K562 (cell line): ENCODE measurements at regions not wholly inside any gene's neighbourhood (a gene's known extent, or its start where the extent isn't known, plus 50 kb on each side); places are given as distances from the start of the nearest gene placed in this dataset.

Experiments
- ARID3B ChIP-seq: fragments of 250-450 bp; sonication (Bioruptor Pico); IDR thresholded peaks from 2 replicates; pipeline ENCODE4 v1.4.0; 2020; ENCODE audit warnings: borderline replicate concordance
- BACH1 ChIP-seq: fragments of 200-800 bp; sonication (Bioruptor generic); IDR thresholded peaks from 2 replicates; pipeline ENCODE4 v1.6.1; 2016; ENCODE audit warnings: missing genetic modification characterization, missing compliant biosample characterization
- CREB3L1 ChIP-seq: fragments of 450-650 bp; IDR thresholded peaks from 2 replicates; pipeline ENCODE4 v1.6.1; 2014; ENCODE audit warnings: low read depth, mild to moderate bottlenecking, moderate library complexity, borderline replicate concordance
- DDX20 ChIP-seq: fragments of 450-650 bp; IDR thresholded peaks from 2 replicates; pipeline ENCODE4 v1.6.1; 2016; ENCODE audit warnings: missing genetic modification characterization, low read depth, mild to moderate bottlenecking, missing compliant biosample characterization, moderate library complexity
- E2F6 ChIP-seq, 2 experiments: IDR thresholded peaks; 2 replicates each; pipeline ENCODE4 v1.6.1; 2011; ENCODE audit warnings: borderline replicate concordance in 1 of 2, control low read depth in 1 of 2, low read depth in 1 of 2, low read length in 1 of 2, mild to moderate bottlenecking in 1 of 2, mixed read lengths in 1 of 2, moderate library complexity in 1 of 2; ENCODE audit not compliant: insufficient read depth in 1 of 2, insufficient read length in 1 of 2, poor library complexity in 1 of 2, severe bottlenecking in 1 of 2; ENCODE audit errors: extremely low read depth in 1 of 2
- ELF2 ChIP-seq: fragments of 250-450 bp; sonication (Bioruptor Pico); IDR thresholded peaks from 2 replicates; pipeline ENCODE4 v1.5.0; 2021; ENCODE audit warnings: mild to moderate bottlenecking
- ELK1 ChIP-seq: sonication (generic); formaldehyde crosslinking; IDR thresholded peaks from 2 replicates; pipeline ENCODE4 v1.8.1; 2022; ENCODE audit warnings: missing genetic modification reagents
- FOS ChIP-seq: IDR thresholded peaks from 3 replicates; pipeline ENCODE4 v1.6.1; 2011; ENCODE audit not compliant: insufficient read length; ENCODE audit errors: extremely low read depth
- FOSL1 ChIP-seq: fragments of 200-800 bp; sonication (Bioruptor generic); conservative IDR thresholded peaks from 2 replicates; pipeline ENCODE4 v1.6.1; 2016; ENCODE audit warnings: missing genetic modification characterization, missing compliant biosample characterization
- FOXP1 ChIP-seq: sonication (generic); formaldehyde crosslinking; IDR thresholded peaks from 2 replicates; pipeline ENCODE4 v1.8.0; 2022; ENCODE audit warnings: mild to moderate bottlenecking, missing genetic modification reagents
- JUN ChIP-seq, 2 experiments: sonication (generic) in 1 of 2; formaldehyde crosslinking in 1 of 2; IDR thresholded peaks; 2 replicates each; pipeline versions ENCODE4 v1.6.1 to v1.8.0; 2012 to 2022; ENCODE audit warnings: borderline replicate concordance in 2 of 2, mild to moderate bottlenecking in 2 of 2, improper control_type of control experiment in 1 of 2, low read depth in 1 of 2, low read length in 1 of 2, missing genetic modification reagents in 1 of 2
- KHSRP ChIP-seq: fragments of 450-650 bp; IDR thresholded peaks from 2 replicates; pipeline ENCODE4 v1.6.1; 2017
- MEF2A ChIP-seq: IDR thresholded peaks from 2 replicates; pipeline ENCODE4 v1.6.1; 2011; ENCODE audit warnings: low read depth, mild to moderate bottlenecking, low read length, moderate library complexity; ENCODE audit not compliant: control insufficient read depth
- MTA3 ChIP-seq: fragments of 450-650 bp; formaldehyde crosslinking; IDR thresholded peaks from 2 replicates; pipeline ENCODE4 v1.6.1; 2017; ENCODE audit warnings: mild to moderate bottlenecking, borderline replicate concordance
- PRMT5 ChIP-seq: sonication (generic); formaldehyde crosslinking; IDR thresholded peaks from 2 replicates; pipeline ENCODE4 v1.5.0; 2020; ENCODE audit warnings: missing genetic modification reagents
- SAP30 ChIP-seq: fragments of 200-600 bp; sonication (generic); IDR thresholded peaks from 2 replicates; pipeline ENCODE4 v1.6.1; 2012; ENCODE audit warnings: borderline replicate concordance, low read depth, mild to moderate bottlenecking, moderate library complexity, low read length, control low read depth, inconsistent platforms; ENCODE audit not compliant: insufficient read depth, poor library complexity, severe bottlenecking
- SMAD4 ChIP-seq: fragments of 250-450 bp; sonication (Bioruptor Pico); conservative IDR thresholded peaks from 2 replicates; pipeline ENCODE4 v1.8.0; 2021; ENCODE audit warnings: inconsistent platforms, mild to moderate bottlenecking, moderate library complexity
- SNAPC5 ChIP-seq: fragments of 250-450 bp; sonication (Bioruptor Pico); IDR thresholded peaks from 2 replicates; pipeline ENCODE4 v1.8.0; 2021; ENCODE audit warnings: moderate library complexity, mild to moderate bottlenecking, inconsistent platforms
- SP1 ChIP-seq: sonication (generic); formaldehyde crosslinking; IDR thresholded peaks from 2 replicates; pipeline ENCODE4 v1.8.1; 2022; ENCODE audit warnings: mild to moderate bottlenecking, missing genetic modification reagents
- TAF15 ChIP-seq: fragments of 200-400 bp; formaldehyde crosslinking; IDR thresholded peaks from 2 replicates; pipeline ENCODE4 v1.6.1; 2017; ENCODE audit warnings: mild to moderate bottlenecking, low read depth, low read length, moderate library complexity
- ZFP1 ChIP-seq: fragments of 450-650 bp; formaldehyde crosslinking; IDR thresholded peaks from 2 replicates; pipeline ENCODE4 v1.4.0; 2020; ENCODE audit warnings: mild to moderate bottlenecking, mixed read lengths
- ZNF133 ChIP-seq: fragments of 250-450 bp; sonication (Bioruptor Pico); IDR thresholded peaks from 2 replicates; pipeline ENCODE4 v1.4.0; 2020; ENCODE audit warnings: mild to moderate bottlenecking
- ZNF584 ChIP-seq: fragments of 200-800 bp; sonication (Bioruptor generic); IDR thresholded peaks from 2 replicates; pipeline ENCODE4 v1.6.1; 2016; ENCODE audit warnings: low read depth, mild to moderate bottlenecking, missing genetic modification characterization, missing compliant biosample characterization

- TF ChIP-seq KHSRP (no peak), PRMT5 (CRISPR knock-in tag) (no peak), SNAPC5 (CRISPR knock-in tag) (no peak), MTA3 (no peak), FOS (no peak), SAP30 (no peak), SMAD4 (CRISPR knock-in tag) (0 out of 2 replicates have a peak, but pooled peaks have one; percentile 25), SP1 (CRISPR knock-in tag) (no peak), ZFP1 (CRISPR knock-in tag) (no peak), FOXP1 (CRISPR knock-in tag) (no peak), ELF2 (CRISPR knock-in tag) (0 out of 2 replicates have a peak, but pooled peaks have one; percentile 41), BACH1 (tag) (no peak), CREB3L1 (0 out of 2 replicates have a peak, but pooled peaks have one; percentile 24), JUN (IDR thresholded peaks at IDR 0.05; ENCODE audit: borderline replicate concordance, low read depth, low read length) (no peak), JUN (CRISPR knock-in tag; IDR thresholded peaks at IDR 0.05; ENCODE audit: borderline replicate concordance) (no peak), TAF15 (no peak), ELK1 (no peak), DDX20 (tag) (no peak), E2F6 (IDR thresholded peaks at IDR 0.05; ENCODE audit: borderline replicate concordance in 1 of 2, extremely low read depth in 1 of 2, insufficient read depth in 1 of 2, insufficient read length in 1 of 2, low read depth in 1 of 2, low read length in 1 of 2, poor library complexity in 1 of 2, severe bottlenecking in 1 of 2) (no peak), MEF2A (no peak), ZNF133 (CRISPR knock-in tag) (no peak), ARID3B (no peak), ZNF584 (CRISPR knock-in tag) (no peak), FOSL1 (tag) (peak; percentile 72)
Observed at GRCh38 chr2:39513641-39514094, 76.6 kb upstream of the MAP4K3 start (continued).
